Hepatic stellate cell (primary cell): ENCODE measurements at regions not wholly inside any gene's neighbourhood (a gene's known extent, or its start where the extent isn't known, plus 50 kb on each side); places are given as distances from the start of the nearest gene placed in this dataset.
"Not testable (repeated sequence)": the region's sequence is repeated elsewhere in the genome, so short reads cannot be mapped to it uniquely, and the experiment has no call there.

Source experiments
- DNase-seq: peaks from one replicate; pipeline ENCODE4 v3.0.0; 2011; ENCODE audit warnings: low spot score

- DNase-seq, result no peak
These were observed 532.4 kb upstream of the ITGA1 start for GRCh38 chr5:52255308-52255707.

GRCh38 chr5:52262844-52263243 lies 524.9 kb upstream of the ITGA1 start:
- no peak for DNase-seq

GRCh38 chr5:52269401-52269800 lies 518.3 kb upstream of the ITGA1 start:
- no peak for DNase-seq

GRCh38 chr5:52269859-52270258 lies 517.9 kb upstream of the ITGA1 start:
- no peak for DNase-seq

- no peak for DNase-seq
These were observed 512.1 kb upstream of the ITGA1 start for GRCh38 chr5:52275639-52276038.

- DNase-seq, result no peak
These were observed 510.6 kb upstream of the ITGA1 start for GRCh38 chr5:52277101-52277500.

GRCh38 chr5:52282647-52283046 lies 505.1 kb upstream of the ITGA1 start:
- DNase-seq, result no peak

GRCh38 chr5:52283221-52283620 lies 504.5 kb upstream of the ITGA1 start:
- no peak for DNase-seq

- no peak for DNase-seq
These were observed 486.9 kb upstream of the ITGA1 start for GRCh38 chr5:52300703-52301372.

- not testable (repeated sequence) for DNase-seq
These were observed 482.9 kb upstream of the ITGA1 start for GRCh38 chr5:52304816-52305215.

- no peak for DNase-seq
These were observed 459.4 kb upstream of the ITGA1 start for GRCh38 chr5:52328220-52328806.

- no peak for DNase-seq
These were observed 456.0 kb upstream of the ITGA1 start for GRCh38 chr5:52331725-52332124.

GRCh38 chr5:52334367-52334766 lies 453.3 kb upstream of the ITGA1 start:
- no peak for DNase-seq

GRCh38 chr5:52339285-52339684 lies 448.4 kb upstream of the ITGA1 start:
- no peak for DNase-seq

- no peak for DNase-seq
These were observed 445.4 kb upstream of the ITGA1 start for GRCh38 chr5:52342361-52342760.

GRCh38 chr5:52356311-52356918 lies 431.3 kb upstream of the ITGA1 start:
- no peak for DNase-seq

GRCh38 chr5:52359261-52359660 lies 428.5 kb upstream of the ITGA1 start:
- DNase-seq, result no peak

- DNase-seq, result no peak
These were observed 426.7 kb upstream of the ITGA1 start for GRCh38 chr5:52360985-52361384.

- DNase-seq, result no peak
These were observed 413.4 kb upstream of the ITGA1 start for GRCh38 chr5:52374286-52374685.

GRCh38 chr5:52375969-52376368 lies 411.7 kb upstream of the ITGA1 start:
- DNase-seq, result no peak

GRCh38 chr5:52376592-52376991 lies 411.1 kb upstream of the ITGA1 start:
- DNase-seq, result no peak

GRCh38 chr5:52378237-52378636 lies 409.5 kb upstream of the ITGA1 start:
- no peak for DNase-seq

- DNase-seq, result no peak
These were observed 399.4 kb upstream of the ITGA1 start for GRCh38 chr5:52388349-52388748.

- no peak for DNase-seq
These were observed 395.4 kb upstream of the ITGA1 start for GRCh38 chr5:52392321-52392720.
